Astrocyte of the spinal cord (primary cell): ENCODE measurements at regions not wholly inside any gene's neighbourhood (a gene's known extent, or its start where the extent isn't known, plus 50 kb on each side); places are given as distances from the start of the nearest gene placed in this dataset.

Experiments
- DNase-seq: peaks from one replicate; pipeline ENCODE4 v3.0.0; 2011; ENCODE audit warnings: low read depth, low spot score
- H3K4me3 ChIP-seq: 2 replicates; pipeline ENCODE4 v1.5.1; 2011; ENCODE audit warnings: low read depth, mild to moderate bottlenecking, low read length, moderate library complexity
- CTCF ChIP-seq: IDR thresholded peaks from 2 replicates; pipeline ENCODE4 v1.5.1; 2012; ENCODE audit warnings: low read depth, mild to moderate bottlenecking, low read length, inconsistent platforms
- in situ Hi-C: cut with HindIII; loops from 2 replicates; pipeline ENCODE4 v1.10.0; 2017; ENCODE audit warnings: low sequenced_read_pairs

GRCh38 chr9:69981686-69982445 lies 61.8 kb upstream of the MAMDC2 start:
- no peak overlapping the region for H3K4me3 ChIP-seq
- peak; percentile 67 for DNase-seq
- no peak for TF ChIP-seq CTCF
- in situ Hi-C loops: no loop called here

- no peak overlapping the region for H3K4me3 ChIP-seq
- no peak for TF ChIP-seq CTCF
- no peak for DNase-seq
- in situ Hi-C loops: no loop called here
These were observed 58.8 kb upstream of the MAMDC2 start for GRCh38 chr9:69984831-69985230.

GRCh38 chr9:69985971-69986370 lies 57.7 kb upstream of the MAMDC2 start:
- DNase-seq: no peak
- H3K4me3 ChIP-seq: no peak overlapping the region
- in situ Hi-C loops: no loop called here
- TF ChIP-seq CTCF: no peak

GRCh38 chr9:69986970-69987369 lies 56.7 kb upstream of the MAMDC2 start:
- no peak overlapping the region for H3K4me3 ChIP-seq
- no peak for DNase-seq
- TF ChIP-seq CTCF: no peak
- in situ Hi-C loops: no loop called here

GRCh38 chr9:69987457-69987856 lies 56.2 kb upstream of the MAMDC2 start:
- TF ChIP-seq CTCF: no peak

GRCh38 chr9:69993110-69993509 lies 50.5 kb upstream of the MAMDC2 start:
- no peak for DNase-seq
- no peak for TF ChIP-seq CTCF
- in situ Hi-C loops: no loop called here
- no peak overlapping the region for H3K4me3 ChIP-seq

More at GRCh38 chr9:69987457-69987856, 56.2 kb upstream of the MAMDC2 start:
- H3K4me3 ChIP-seq: no peak overlapping the region
- no peak for DNase-seq
- in situ Hi-C loops: no loop called here
